K562 (cell line): ENCODE measurements at regions not wholly inside any gene's neighbourhood (a gene's known extent, or its start where the extent isn't known, plus 50 kb on each side); places are given as distances from the start of the nearest gene placed in this dataset.

Source experiments
- ATAC-seq: fragments of 200-7000 bp; cut with Tn5 transposase; 3 replicates; pipeline ENCODE4 v1.9.1; 2020; ENCODE audit warnings: moderate library complexity
- BruUV-seq: library from RNA; stranded (reverse); fragments of 400-500 nt; replicated peaks from 2 replicates; lab custom pipeline; 2021; lab: Mats Ljungman, UMichigan
- CTCF ChIA-PET: fragments of 300-600 bp; formaldehyde crosslinking; extraction: SDS; loops from one replicate; lab custom pipeline; 2021; ENCODE audit warnings: low intra/inter-chr PET ratio; lab: Yijun Ruan, JAX
- POLR2A ChIA-PET: fragments of 300-600, 350-650 bp; sonication (Branson Sonifier 250); formaldehyde crosslinking; extraction: SDS; loops from one replicate; lab custom pipeline; 2021; ENCODE audit warnings: antibody characterized with exemption, inconsistent platforms; lab: Yijun Ruan, JAX
- DNase-seq, 4 experiments: peaks; one replicate each; pipeline versions ENCODE4 v3.0.0 to v3.0.0-alpha.2; 2011 to 2018; ENCODE audit warnings: low spot score in 3 of 4, mixed read lengths in 3 of 4; ENCODE audit errors: extremely low read depth in 1 of 4
- FAIRE-seq: peaks from 2 replicates; lab custom pipeline; 2011; peaks lifted over from hg19 to GRCh38; lab: Jason Lieb, UNC
- H2AFZ ChIP-seq: 2 replicates; pipeline ENCODE4 v1.6.0; 2011; ENCODE audit warnings: low read depth, low read length, control low read depth, inconsistent platforms
- H3K27ac ChIP-seq: fragments of 200-600 bp; 3 replicates; pipeline ENCODE4 v1.8.0; 2011; ENCODE audit warnings: low read depth, mild to moderate bottlenecking, control low read depth, inconsistent platforms, low read length, moderate library complexity, mixed read lengths; ENCODE audit errors: extremely low read depth
- H3K27me3 ChIP-seq, 2 experiments: fragments of 300-600 bp in 1 of 2; 2 replicates in 1 of 2; 3 replicates in 1 of 2; pipeline versions ENCODE4 v1.6.0 to v1.8.0; 2011; ENCODE audit warnings: inconsistent platforms in 2 of 2, low read length in 2 of 2, mild to moderate bottlenecking in 1 of 2, mixed read lengths in 1 of 2, moderate library complexity in 1 of 2; ENCODE audit not compliant: control insufficient read depth in 2 of 2, insufficient read depth in 2 of 2
- H3K36me3 ChIP-seq: fragments of 300-600 bp; 3 replicates; pipeline ENCODE4 v1.8.0; 2011; ENCODE audit warnings: mild to moderate bottlenecking, low read length, inconsistent platforms; ENCODE audit not compliant: control insufficient read depth, insufficient read depth
- H3K4me1 ChIP-seq, 2 experiments: fragments of 200-600 bp in 1 of 2; replicated peaks in 1 of 2; 2 replicates in 1 of 2; 3 replicates in 1 of 2; pipeline versions ENCODE4 v1.5.1 to v1.8.0; 2011; ENCODE audit warnings: inconsistent platforms in 2 of 2, low read length in 2 of 2, mild to moderate bottlenecking in 1 of 2, mixed read lengths in 1 of 2, moderate library complexity in 1 of 2; ENCODE audit not compliant: control insufficient read depth in 2 of 2, insufficient read depth in 2 of 2
- H3K4me2 ChIP-seq: 2 replicates; pipeline ENCODE4 v1.6.1; 2011; ENCODE audit warnings: low read length, control low read depth, inconsistent platforms, mixed read lengths; ENCODE audit not compliant: insufficient read depth
- H3K4me3 ChIP-seq: fragments of 200-600 bp; sonication (generic), shearing (Covaris generic); 2 replicates; pipeline ENCODE4 v1.5.1; 2016; ENCODE audit warnings: control low read depth, inconsistent platforms
- H3K79me2 ChIP-seq: fragments of 200-600 bp; 3 replicates; pipeline ENCODE4 v1.8.0; 2011; ENCODE audit warnings: low read length, inconsistent platforms; ENCODE audit not compliant: control insufficient read depth, insufficient read depth
- H3K9ac ChIP-seq, 2 experiments: 2 replicates each; pipeline versions ENCODE4 v1.6.0 to v1.6.1; 2011; ENCODE audit warnings: low read depth in 2 of 2, low read length in 2 of 2, control low read depth in 1 of 2, inconsistent platforms in 1 of 2, mild to moderate bottlenecking in 1 of 2, mixed read lengths in 1 of 2; ENCODE audit not compliant: insufficient read depth in 1 of 2
- H3K9me1 ChIP-seq: one replicate; pipeline ENCODE4 v1.6.0; 2011; ENCODE audit warnings: inconsistent platforms, mild to moderate bottlenecking, low read length, moderate library complexity; ENCODE audit not compliant: control insufficient read depth, insufficient read depth
- H3K9me3 ChIP-seq: replicated peaks from 2 replicates; pipeline ENCODE4 v1.5.1; 2011; ENCODE audit warnings: low read depth, low read length, inconsistent platforms; ENCODE audit not compliant: control insufficient read depth, insufficient read depth
- H4K20me1 ChIP-seq: replicated peaks from 2 replicates; pipeline ENCODE4 v1.6.1; 2011; ENCODE audit warnings: low read length, inconsistent platforms, mixed read lengths; ENCODE audit not compliant: control insufficient read depth, insufficient read depth
- ARID4B ChIP-seq: sonication (generic); formaldehyde crosslinking; IDR thresholded peaks from 2 replicates; pipeline ENCODE4 v1.8.0; 2022; ENCODE audit warnings: mild to moderate bottlenecking, missing genetic modification reagents
- BHLHE40 ChIP-seq: IDR thresholded peaks from 2 replicates; pipeline ENCODE4 v1.6.1; 2011; ENCODE audit warnings: low read length, improper control_type of control experiment
- CREB3L1 ChIP-seq: fragments of 450-650 bp; IDR thresholded peaks from 2 replicates; pipeline ENCODE4 v1.6.1; 2014; ENCODE audit warnings: low read depth, mild to moderate bottlenecking, moderate library complexity, borderline replicate concordance
- NFATC3 ChIP-seq: fragments of 450-650 bp; IDR thresholded peaks from 2 replicates; pipeline ENCODE4 v1.6.1; 2017; ENCODE audit warnings: mild to moderate bottlenecking
- PATZ1 ChIP-seq: fragments of 250-450 bp; sonication (Bioruptor Pico); IDR thresholded peaks from 2 replicates; pipeline ENCODE4 v1.5.0; 2020; ENCODE audit warnings: mild to moderate bottlenecking, borderline replicate concordance
- SMC3 ChIP-seq: conservative IDR thresholded peaks from 2 replicates; pipeline ENCODE4 v1.6.1; 2011; ENCODE audit warnings: low read depth, low read length, improper control_type of control experiment; ENCODE audit not compliant: insufficient read depth
- SP1 ChIP-seq: sonication (generic); formaldehyde crosslinking; IDR thresholded peaks from 2 replicates; pipeline ENCODE4 v1.8.1; 2022; ENCODE audit warnings: mild to moderate bottlenecking, missing genetic modification reagents
- STAT6 ChIP-seq: sonication (generic); formaldehyde crosslinking; IDR thresholded peaks from 2 replicates; pipeline ENCODE4 v1.8.1; 2023; ENCODE audit warnings: mild to moderate bottlenecking, missing genetic modification reagents
- TCF3 ChIP-seq: sonication (generic); formaldehyde crosslinking; IDR thresholded peaks from 2 replicates; pipeline ENCODE4 v1.4.0; 2020; ENCODE audit warnings: mild to moderate bottlenecking, missing genetic modification reagents
- ZNF175 ChIP-seq: fragments of 200-800 bp; sonication (Bioruptor generic); IDR thresholded peaks from 2 replicates; pipeline ENCODE4 v1.6.1; 2016; ENCODE audit warnings: low read depth, mild to moderate bottlenecking, missing genetic modification characterization, missing compliant biosample characterization
- ZNF436 ChIP-seq: fragments of 250-450, 450-650 bp; sonication (Bioruptor Pico); formaldehyde crosslinking; IDR thresholded peaks from 2 replicates; pipeline ENCODE4 v1.7.0; 2020; ENCODE audit warnings: mild to moderate bottlenecking
- WGBS: fragments of 100-300 bp; shearing (Covaris generic); methylation state at CpG from one replicate; pipeline ENCODE4 v1.1.6; 2016; ENCODE audit warnings: low coverage, mixed read lengths; ENCODE audit not compliant: insufficient coverage; ENCODE audit errors: missing lambda C conversion rate; 5-methylcytosine and 5-hydroxymethylcytosine counted together
- in situ Hi-C: fragments of 300-500 bp; cut with MboI; formaldehyde crosslinking; loops from 4 replicates; pipeline ENCODE4 v1.15.0; 2018; ENCODE audit warnings: inconsistent platforms, mixed read lengths
- intact Hi-C: fragments of 100-400 bp; cut with micrococcal nuclease; formaldehyde crosslinking; loops from 2 replicates; pipeline ENCODE4 v1.14.2; 2022

- TF ChIP-seq CREB3L1 (no peak), ZNF175 (CRISPR knock-in tag) (no peak), ARID4B (CRISPR knock-in tag) (no peak), STAT6 (CRISPR knock-in tag) (no peak), PATZ1 (CRISPR knock-in tag) (no peak), SP1 (CRISPR knock-in tag) (no peak), ZNF436 (no peak), NFATC3 (no peak), BHLHE40 (no peak), SMC3 (no peak), TCF3 (CRISPR knock-in tag) (no peak)
- no peaks in the 10 kb centered on the region for H3K27me3 ChIP-seq
- DNase-seq: no peak
- ATAC-seq: no peak
- H3K36me3 ChIP-seq: no peaks in the 10 kb centered on the region
- H3K9ac ChIP-seq: no peak overlapping the region
- BruUV-seq: no TSS peak
- no peaks in the 10 kb centered on the region; the same call in 1 of the 2 replicates for H3K9me3 ChIP-seq
- H3K9me1 ChIP-seq: no peaks in the 10 kb centered on the region
- WGBS: 0% methylated on average over 2 of the region's 2 CpGs
- intact Hi-C loops (no loop called here), in situ Hi-C loops (no loop called here)
- H4K20me1 ChIP-seq: no peaks in the 10 kb centered on the region
- H3K27ac ChIP-seq: no peak overlapping the region
- H3K4me1 ChIP-seq: no peaks in the 10 kb centered on the region
- no peak for FAIRE-seq
- no peak overlapping the region for H3K4me2 ChIP-seq
- H3K79me2 ChIP-seq: no peaks in the 10 kb centered on the region
- H3K4me3 ChIP-seq: no peak overlapping the region
- ChIA-PET POLR2A (no interaction called here), CTCF (no interaction called here)
- no peak overlapping the region for H2AFZ ChIP-seq
Observed at GRCh38 chr7:137074391-137075030, 206.1 kb downstream of the CHRM2 start.
